Neural cell (in vitro differentiated cells): ENCODE measurements at regions not wholly inside any gene's neighbourhood (a gene's known extent, or its start where the extent isn't known, plus 50 kb on each side); places are given as distances from the start of the nearest gene placed in this dataset.

Experiments
- EP300 ChIP-seq: fragments of 450-650 bp; conservative IDR thresholded peaks from 2 replicates; pipeline ENCODE4 v1.6.1; 2014; ENCODE audit warnings: antibody characterized with exemption, mild to moderate bottlenecking, moderate library complexity; ENCODE audit not compliant: poor library complexity, severe bottlenecking
- EZH2 ChIP-seq: fragments of 200-600, 300-800 bp; shearing (Covaris generic), sonication (generic); IDR thresholded peaks from 2 replicates; pipeline ENCODE4 v1.6.1; 2014; ENCODE audit warnings: antibody characterized with exemption, low read length, borderline replicate concordance, mild to moderate bottlenecking; ENCODE audit not compliant: insufficient read depth, poor library complexity, severe bottlenecking
- MXI1 ChIP-seq: fragments of 450-650 bp; conservative IDR thresholded peaks from 2 replicates; pipeline ENCODE4 v1.6.1; 2014; ENCODE audit warnings: antibody characterized with exemption, mild to moderate bottlenecking; ENCODE audit not compliant: poor library complexity, severe bottlenecking
- POLR2AphosphoS5 ChIP-seq: IDR thresholded peaks from 2 replicates; pipeline ENCODE4 v1.6.1; 2012
- REST ChIP-seq: IDR thresholded peaks from 2 replicates; pipeline ENCODE4 v1.6.1; 2012; ENCODE audit warnings: borderline replicate concordance
- TAF1 ChIP-seq: IDR thresholded peaks from 2 replicates; pipeline ENCODE4 v1.6.1; 2012; ENCODE audit warnings: low read depth
- TF ChIP-seq, protein P1 (sequence below): fragments of 450-650 bp; IDR thresholded peaks from 2 replicates; pipeline ENCODE4 v1.5.1; 2014; ENCODE audit warnings: antibody characterized with exemption, mild to moderate bottlenecking, moderate library complexity; ENCODE audit not compliant: poor library complexity, severe bottlenecking

DNA sequence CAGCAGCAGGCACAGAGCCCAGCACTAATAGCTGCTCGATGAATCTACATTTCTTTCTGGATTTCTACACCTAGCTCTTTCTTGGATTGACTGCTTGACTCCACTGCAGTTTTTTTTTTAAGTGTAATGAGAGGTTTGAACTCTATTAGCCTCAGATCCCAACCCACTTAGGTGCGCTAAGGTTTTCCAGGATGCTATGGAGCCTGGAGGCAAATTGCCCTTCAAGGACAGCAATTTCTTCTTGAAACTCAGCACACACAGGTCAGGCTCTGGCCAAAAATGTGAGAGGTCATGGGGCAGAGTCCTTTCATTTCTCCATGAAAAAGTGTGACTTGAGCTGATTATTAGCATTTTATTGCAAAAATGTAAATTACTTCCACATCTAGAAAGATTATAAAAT lies 52.3 kb upstream of the TIAM2 start:
- TF ChIP-seq, protein P1, sequence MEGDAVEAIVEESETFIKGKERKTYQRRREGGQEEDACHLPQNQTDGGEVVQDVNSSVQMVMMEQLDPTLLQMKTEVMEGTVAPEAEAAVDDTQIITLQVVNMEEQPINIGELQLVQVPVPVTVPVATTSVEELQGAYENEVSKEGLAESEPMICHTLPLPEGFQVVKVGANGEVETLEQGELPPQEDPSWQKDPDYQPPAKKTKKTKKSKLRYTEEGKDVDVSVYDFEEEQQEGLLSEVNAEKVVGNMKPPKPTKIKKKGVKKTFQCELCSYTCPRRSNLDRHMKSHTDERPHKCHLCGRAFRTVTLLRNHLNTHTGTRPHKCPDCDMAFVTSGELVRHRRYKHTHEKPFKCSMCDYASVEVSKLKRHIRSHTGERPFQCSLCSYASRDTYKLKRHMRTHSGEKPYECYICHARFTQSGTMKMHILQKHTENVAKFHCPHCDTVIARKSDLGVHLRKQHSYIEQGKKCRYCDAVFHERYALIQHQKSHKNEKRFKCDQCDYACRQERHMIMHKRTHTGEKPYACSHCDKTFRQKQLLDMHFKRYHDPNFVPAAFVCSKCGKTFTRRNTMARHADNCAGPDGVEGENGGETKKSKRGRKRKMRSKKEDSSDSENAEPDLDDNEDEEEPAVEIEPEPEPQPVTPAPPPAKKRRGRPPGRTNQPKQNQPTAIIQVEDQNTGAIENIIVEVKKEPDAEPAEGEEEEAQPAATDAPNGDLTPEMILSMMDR = no peak
- TF ChIP-seq POLR2AphosphoS5 (no peak), EZH2 (no peak), EP300 (no peak), REST (no peak), TAF1 (no peak), MXI1 (no peak)
